H1 (cell line): ENCODE measurements at regions not wholly inside any gene's neighbourhood (a gene's known extent, or its start where the extent isn't known, plus 50 kb on each side); places are given as distances from the start of the nearest gene placed in this dataset.

Experiments used
- JUN ChIP-seq: IDR thresholded peaks from 2 replicates; pipeline ENCODE4 v1.6.1; 2011; ENCODE audit warnings: low read depth, mild to moderate bottlenecking, improper control_type of control experiment, low read length
- KDM4A ChIP-seq: IDR thresholded peaks from one replicate; pipeline ENCODE4 v1.7.1; 2012; ENCODE audit warnings: low read depth, mild to moderate bottlenecking, moderate library complexity, low read length, inconsistent platforms; ENCODE audit not compliant: severe bottlenecking
- MAFK ChIP-seq: IDR thresholded peaks from 2 replicates; pipeline ENCODE4 v1.6.1; 2012; ENCODE audit warnings: low read depth, mild to moderate bottlenecking, improper control_type of control experiment, low read length
- POLR2A ChIP-seq, 2 experiments: IDR thresholded peaks; 1 replicate in 1 of 2; 2 replicates in 1 of 2; pipeline ENCODE4 v1.6.1; 2011; ENCODE audit warnings: low read depth in 2 of 2, low read length in 2 of 2, mild to moderate bottlenecking in 2 of 2; ENCODE audit errors: control extremely low read depth in 1 of 2
- SP2 ChIP-seq: IDR thresholded peaks from 2 replicates; pipeline ENCODE4 v1.6.1; 2012; ENCODE audit warnings: mild to moderate bottlenecking, low read length, inconsistent platforms
- TF ChIP-seq, protein P1 (sequence below): IDR thresholded peaks from 2 replicates; pipeline ENCODE4 v1.6.1; 2012; ENCODE audit warnings: inconsistent platforms

DNA sequence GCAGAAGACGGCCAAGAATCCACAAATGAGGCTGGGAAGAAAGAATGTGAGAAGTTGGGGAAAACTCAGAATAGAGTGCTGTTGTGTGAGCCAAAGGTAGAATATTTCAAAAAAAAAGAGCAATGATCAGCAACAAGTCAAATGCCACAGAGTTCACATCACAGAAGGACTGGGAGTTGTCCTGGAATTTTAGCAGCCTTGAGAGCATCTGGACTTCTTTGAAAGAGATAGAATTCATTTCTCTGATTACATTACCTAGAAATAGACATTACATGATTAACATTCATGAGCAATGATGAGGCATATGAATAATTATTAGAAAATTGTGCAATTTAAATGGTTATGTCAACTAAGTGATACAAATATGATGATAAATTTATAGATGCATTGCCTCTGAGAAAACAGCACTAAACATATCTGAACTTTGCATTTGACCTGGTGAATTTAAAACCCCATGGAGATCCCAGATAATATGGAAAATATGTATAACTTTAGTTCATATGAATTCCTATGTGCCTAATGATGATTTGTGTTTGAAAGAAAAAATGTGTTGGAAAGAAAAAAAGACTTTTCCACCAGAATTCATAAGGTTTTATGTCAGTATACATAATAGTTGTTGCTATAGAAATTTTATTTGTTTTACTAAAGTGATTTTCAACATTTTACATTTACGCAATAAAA is 186.2 kb downstream of the POSTN start (continued):
- TF ChIP-seq JUN: no peak
- no peak for TF ChIP-seq SP2
- no peak for TF ChIP-seq MAFK
- TF ChIP-seq, protein P1, sequence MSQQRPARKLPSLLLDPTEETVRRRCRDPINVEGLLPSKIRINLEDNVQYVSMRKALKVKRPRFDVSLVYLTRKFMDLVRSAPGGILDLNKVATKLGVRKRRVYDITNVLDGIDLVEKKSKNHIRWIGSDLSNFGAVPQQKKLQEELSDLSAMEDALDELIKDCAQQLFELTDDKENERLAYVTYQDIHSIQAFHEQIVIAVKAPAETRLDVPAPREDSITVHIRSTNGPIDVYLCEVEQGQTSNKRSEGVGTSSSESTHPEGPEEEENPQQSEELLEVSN: no peak
- no peak for TF ChIP-seq KDM4A
- TF ChIP-seq POLR2A (IDR thresholded peaks at IDR 0.05; ENCODE audit: control extremely low read depth in 1 of 2, low read depth in 2 of 2, low read length in 2 of 2): no peak
